ENCODE measurements at regions not wholly inside any gene's neighbourhood (a gene's known extent, or its start where the extent isn't known, plus 50 kb on each side); places are given as distances from the start of the nearest gene placed in this dataset.
A peak's percentile ranks its signal among the peaks of the same experiment; 100 is the strongest.

GRCh38 chr16:85211271-85211801, 99.1 kb upstream of the CIBAR2 start:
- no peaks in the 10 kb centered on the region for H3K27me3 ChIP-seq
- intact Hi-C loops (cut with DNase I) = no loop called here
- peaks cover 0 to 54% (median 24%) of the 10 kb centered on the region in 12 donors for H3K4me1 ChIP-seq
- no peaks in the 10 kb centered on the region for H3K36me3 ChIP-seq
- H3K27ac ChIP-seq = no peak overlapping the region
- DNase-seq (peak in 1 of 5 donors; percentile 18), ATAC-seq (no peak)
- H3K4me3 ChIP-seq = no peak overlapping the region
- 93 to 95% (median 95%) methylated on average over 16 to 17 of the region's 17 CpGs for WGBS, 4 donors
- TF ChIP-seq CTCF (IDR thresholded peaks at IDR 0.05) (no peak), POLR2A (IDR thresholded peaks at IDR 0.05) (no peak)
- no peaks in the 10 kb centered on the region for H3K9me3 ChIP-seq

GRCh38 chr16:85213926-85214675, 101.8 kb upstream of the CIBAR2 start:
- intact Hi-C loops (cut with DNase I) = no loop called here
- WGBS, 4 donors = 74 to 88% (median 83%) methylated on average over 27 to 28 of the region's 28 CpGs
- Histone ChIP-seq H3K27me3 (no peaks in the 10 kb centered on the region), H3K4me1 (peaks cover 0 to 34% (median 11%) of the 10 kb centered on the region in 12 donors), H3K4me3 (no peak overlapping the region), H3K36me3 (no peaks in the 10 kb centered on the region), H3K9me3 (no peaks in the 10 kb centered on the region), H3K27ac (peak overlapping the region in 5 of 12 donors; percentile 22 to 51 (median 48))
- ATAC-seq (peak; percentile 33 to 55 (median 38)), DNase-seq (peak in 2 of 5 donors; percentile 34 to 60)
- TF ChIP-seq CTCF (IDR thresholded peaks at IDR 0.05) (no peak), POLR2A (IDR thresholded peaks at IDR 0.05) (no peak)

- no peaks in the 10 kb centered on the region for H3K27me3 ChIP-seq
- peaks cover 6 to 36% (median 17%) of the 10 kb centered on the region in 12 donors for H3K4me1 ChIP-seq
- no peak for ATAC-seq
- H3K36me3 ChIP-seq = no peaks in the 10 kb centered on the region
- 77 to 86% (median 81%) methylated on average over 7 to 8 of the region's 8 CpGs for whole genome bisulfite sequencing, 4 donors
- intact Hi-C loops (cut with DNase I) = loop anchor here in 2 of 10 donors (5.0 kb wide), 2 partner anchors 38 to 43 kb away; no protein-coding TSS in a partner anchor
- no peak for DNase-seq
- H3K27ac ChIP-seq = no peak overlapping the region
- TF ChIP-seq POLR2A (IDR thresholded peaks at IDR 0.05) = no peak
- no peak for TF ChIP-seq CTCF (IDR thresholded peaks at IDR 0.05)
- H3K4me3 ChIP-seq = no peak overlapping the region
- no peaks in the 10 kb centered on the region for H3K9me3 ChIP-seq
These were observed 103.3 kb upstream of the CIBAR2 start for GRCh38 chr16:85215478-85216118.

Measured in heart left ventricle (tissue), 16 donors.